Stimulated activated CD8-positive, alpha-beta memory T cell treated with anti-CD3 and anti-CD28 coated beads, Interleukin-7, amount 100 ng/mL, for 1 hour (primary cell): ENCODE measurements at regions not wholly inside any gene's neighbourhood (a gene's known extent, or its start where the extent isn't known, plus 50 kb on each side); places are given as distances from the start of the nearest gene placed in this dataset.
"Not testable (repeated sequence)": the region's sequence is repeated elsewhere in the genome, so short reads cannot be mapped to it uniquely, and the experiment has no call there.

Experiments
- DNase-seq, 2 donors: peaks; one replicate each; pipeline ENCODE4 v3.0.0-alpha.2; 2020; ENCODE audit warnings: low read depth in 2 of 2

DNA sequence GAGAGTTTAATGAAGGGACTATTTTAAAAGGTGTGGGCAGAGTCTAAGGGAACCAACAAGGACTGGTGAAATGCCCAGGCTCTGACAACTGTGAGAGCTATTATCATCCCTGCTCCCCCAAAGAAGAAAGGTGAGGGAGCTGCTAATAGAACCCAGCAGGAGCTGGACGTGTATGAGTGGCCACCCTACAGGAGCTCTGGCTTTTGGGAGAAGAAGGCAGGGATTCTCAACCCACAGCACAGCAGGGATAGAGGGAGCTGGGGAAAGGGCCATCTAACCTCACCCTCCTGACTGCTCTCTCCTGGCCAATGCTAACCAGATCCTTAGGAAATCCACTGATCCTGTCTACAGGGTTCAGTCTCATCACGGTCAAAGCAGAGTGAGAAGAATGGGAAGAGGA lies 57.1 kb downstream of the GRIN2B start:
- DNase-seq = no peak

DNA sequence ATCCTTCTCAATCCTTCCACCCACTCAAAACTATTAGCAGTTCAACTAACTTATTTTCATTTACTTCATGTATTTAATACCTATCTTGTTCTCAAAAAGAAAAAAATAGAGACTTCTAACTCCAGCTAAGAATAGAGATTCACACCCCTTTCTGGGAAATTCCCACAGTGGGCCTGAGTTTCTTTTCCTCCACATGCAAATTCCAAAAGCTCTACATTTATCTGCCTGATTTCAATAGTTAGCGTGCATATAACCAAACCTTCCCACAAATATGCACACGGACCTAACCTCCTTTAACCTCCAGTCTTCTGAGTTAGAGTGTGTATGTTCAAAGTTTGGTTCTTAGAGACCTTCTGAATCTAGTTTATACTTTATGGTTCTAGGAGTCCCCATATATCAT lies 62.5 kb downstream of the GRIN2B start:
- DNase-seq = no peak

DNA sequence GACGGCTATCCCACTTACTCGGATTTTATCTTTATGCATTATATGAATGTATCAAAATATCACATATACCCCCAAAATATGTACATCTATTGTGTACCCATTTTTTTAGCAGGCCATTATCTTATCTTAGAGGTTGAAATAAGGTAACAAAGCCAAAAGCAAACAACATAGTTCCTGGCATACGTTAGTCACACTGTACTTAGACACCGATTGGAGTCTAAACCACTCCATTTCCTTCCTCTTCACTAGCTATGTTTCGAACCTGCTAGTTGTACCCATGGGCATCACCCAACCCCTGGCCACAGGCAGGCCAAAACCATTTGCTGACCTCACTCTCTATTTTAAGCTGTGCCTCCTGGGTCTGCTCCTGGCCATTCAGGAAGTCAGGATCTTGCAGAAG lies 66.3 kb downstream of the GRIN2B start:
- no peak for DNase-seq

DNA sequence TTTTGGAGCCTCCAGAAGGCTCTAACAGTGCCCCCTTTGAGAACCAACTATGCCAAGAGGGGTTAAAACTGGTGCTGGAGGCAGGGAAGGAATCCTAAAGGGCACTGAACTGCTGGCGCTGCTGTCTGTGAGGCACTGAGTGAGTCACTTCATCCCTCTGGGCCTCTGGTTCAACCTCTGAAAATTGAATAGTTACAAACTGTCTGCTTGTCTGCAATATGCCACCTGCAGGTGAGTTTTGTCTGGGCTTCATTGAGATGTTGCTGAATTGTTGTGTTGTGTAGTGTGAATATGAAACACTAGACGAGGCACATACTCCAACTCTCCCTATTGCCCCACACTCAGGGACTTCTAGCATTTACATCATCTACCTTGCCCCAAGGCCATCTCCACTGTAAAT lies 68.0 kb downstream of the GRIN2B start:
- DNase-seq = no peak

DNA sequence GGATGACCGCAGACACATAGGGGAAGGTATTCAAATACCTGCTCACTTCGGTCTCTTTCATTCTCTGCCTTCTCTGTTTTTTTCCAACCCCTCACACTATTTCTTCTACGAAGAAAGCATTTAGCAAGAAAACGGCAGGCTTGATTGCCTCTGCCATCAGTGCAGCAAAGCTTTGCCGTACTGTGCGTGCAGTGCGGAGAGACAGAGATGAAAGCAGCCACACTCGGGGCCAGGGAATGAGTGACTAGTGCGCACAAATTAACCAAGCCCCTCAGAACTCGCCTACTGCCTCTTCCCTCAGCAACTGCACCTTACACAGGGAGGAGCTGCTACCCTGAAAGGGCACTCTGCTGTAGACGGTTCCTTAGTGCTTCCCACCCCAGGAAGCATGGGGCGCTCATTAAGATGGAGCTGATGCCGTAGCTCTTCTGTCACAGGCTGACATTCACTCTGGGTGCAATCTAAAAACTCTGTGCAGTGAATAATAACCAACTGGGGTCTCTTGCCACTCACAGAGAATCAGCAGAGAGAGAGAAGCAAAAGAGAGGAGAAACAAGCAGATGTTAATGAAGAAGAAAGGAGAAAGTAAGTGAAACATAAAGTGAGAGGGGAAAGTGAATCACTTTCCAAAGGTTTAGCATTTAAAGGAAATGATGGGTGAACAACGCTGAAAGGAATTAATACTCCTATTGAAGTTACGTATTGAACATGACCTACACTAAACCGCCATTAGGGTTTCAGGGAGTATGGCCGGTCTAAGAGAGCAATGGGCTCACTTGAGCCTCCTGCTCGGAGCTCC lies 69.4 kb downstream of the GRIN2B start:
- DNase-seq = no peak

DNA sequence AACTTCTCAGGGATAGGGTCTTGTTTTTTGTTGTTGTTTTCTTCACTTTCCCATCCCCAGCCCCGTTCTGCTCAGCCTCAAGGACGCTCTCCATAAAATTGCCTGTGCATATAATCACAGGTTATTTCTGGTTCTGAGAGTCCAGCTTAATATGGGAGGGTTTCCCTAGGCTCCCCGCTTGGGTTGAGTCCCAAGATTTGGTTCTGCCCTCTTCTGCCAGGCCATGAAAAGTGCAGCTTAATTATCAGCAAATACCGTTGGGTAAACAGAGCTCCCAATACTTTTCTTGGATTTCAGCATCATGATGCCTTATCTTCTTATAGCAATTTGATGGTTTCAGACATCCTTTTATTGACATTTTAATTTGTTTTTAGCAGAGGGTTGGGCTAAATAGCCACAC lies 75.6 kb downstream of the GRIN2B start:
- DNase-seq = no peak

DNA sequence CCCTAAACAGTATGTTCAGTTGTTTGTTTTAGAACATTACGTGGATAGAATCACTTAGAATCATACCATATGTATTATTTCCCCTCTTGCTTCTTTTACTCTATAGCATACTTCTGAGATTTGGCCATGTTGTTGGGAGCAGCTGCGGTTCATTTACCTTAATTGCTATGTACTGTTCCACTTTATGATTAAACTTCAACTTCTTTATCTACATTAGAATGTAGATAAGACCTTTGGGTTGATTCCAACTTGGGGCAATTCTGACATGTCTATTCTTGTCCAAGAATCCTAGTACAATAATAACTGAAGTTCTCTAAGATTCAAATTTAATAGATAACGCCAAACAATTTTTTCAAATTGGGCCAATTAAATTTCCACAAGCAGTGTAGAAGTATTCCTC lies 80.7 kb downstream of the GRIN2B start:
- DNase-seq = no peak

DNA sequence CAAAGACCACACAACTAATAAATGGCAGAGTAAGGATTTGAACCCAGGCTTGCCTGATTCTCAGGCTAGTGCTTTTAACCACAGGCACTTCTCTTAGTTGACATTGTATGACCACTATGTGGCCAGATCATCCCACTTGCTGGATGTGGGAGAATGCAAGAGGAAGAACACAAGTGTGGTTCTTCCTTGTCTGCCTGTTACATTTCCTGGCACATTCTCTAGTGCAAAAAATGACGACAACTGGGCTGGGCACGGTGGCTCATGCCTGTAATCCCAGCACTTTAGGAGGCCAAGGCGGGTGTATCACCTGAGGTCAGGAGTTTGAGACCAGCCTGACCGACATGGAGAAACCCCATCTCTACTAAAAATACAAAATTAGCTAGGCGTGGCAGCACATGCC lies 83.0 kb downstream of the GRIN2B start:
- not testable (repeated sequence) for DNase-seq

DNA sequence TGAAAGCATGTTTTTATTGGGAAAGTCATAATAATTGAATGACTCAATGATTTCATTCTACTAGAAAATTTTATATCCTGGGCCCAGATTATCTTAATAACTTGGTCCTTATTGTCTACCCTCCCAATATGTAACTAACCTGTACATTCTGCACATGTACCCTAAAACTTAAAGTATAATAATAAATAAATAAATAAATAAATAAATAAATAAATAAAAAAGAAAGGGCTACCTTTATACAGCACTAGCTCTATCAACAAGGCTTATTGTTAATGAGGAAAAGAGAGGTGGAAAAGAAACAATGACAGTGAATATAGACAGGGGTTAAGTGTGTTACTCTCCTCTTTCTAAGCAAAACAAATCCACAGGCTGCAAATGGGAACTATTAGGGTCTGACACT lies 83.6 kb downstream of the GRIN2B start:
- no peak for DNase-seq

DNA sequence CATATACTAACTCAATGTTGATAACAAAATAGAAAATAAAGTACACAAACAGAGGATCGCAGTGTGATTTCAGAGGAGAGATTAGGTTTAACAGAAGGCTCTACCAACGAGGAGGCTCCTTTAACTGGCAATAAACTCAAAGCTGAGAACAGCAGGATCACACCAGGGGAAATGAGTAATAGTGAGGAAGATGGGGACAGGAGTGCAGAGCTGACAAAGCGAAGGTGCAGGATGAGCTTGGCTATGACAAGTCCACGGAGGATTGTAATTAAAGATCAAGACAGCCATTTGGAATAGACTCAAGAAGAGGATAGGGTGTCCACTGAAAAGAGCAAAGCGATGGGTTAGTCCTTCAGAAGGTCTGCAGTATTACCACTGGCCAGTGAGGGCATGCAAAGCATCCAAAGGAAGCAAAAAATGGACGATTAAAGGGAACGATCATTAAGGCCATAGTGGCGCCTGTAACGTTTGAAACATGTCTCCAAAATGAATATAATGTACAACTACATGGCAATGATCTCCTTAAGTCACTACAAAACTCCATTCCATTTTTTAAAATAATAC lies 85.3 kb downstream of the GRIN2B start:
- DNase-seq = no peak

DNA sequence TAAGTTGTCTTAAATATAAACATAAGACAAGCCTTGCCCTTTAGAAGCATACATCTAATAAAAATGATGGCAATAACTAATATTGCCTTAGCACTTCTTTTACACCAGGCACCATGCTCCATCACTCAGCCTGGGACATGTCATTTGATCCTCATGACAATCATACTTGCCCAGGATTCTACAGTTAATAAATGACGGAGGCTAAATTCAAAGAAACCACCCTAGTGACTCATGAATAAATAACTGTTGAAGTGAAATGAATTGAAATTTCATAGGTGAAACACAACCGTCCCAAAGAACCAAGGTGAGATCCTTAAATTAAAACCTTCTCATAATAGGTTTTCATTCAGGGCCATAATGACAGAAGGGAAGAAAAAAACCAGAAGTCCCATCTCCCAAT lies 89.5 kb downstream of the GRIN2B start:
- no peak for DNase-seq

DNA sequence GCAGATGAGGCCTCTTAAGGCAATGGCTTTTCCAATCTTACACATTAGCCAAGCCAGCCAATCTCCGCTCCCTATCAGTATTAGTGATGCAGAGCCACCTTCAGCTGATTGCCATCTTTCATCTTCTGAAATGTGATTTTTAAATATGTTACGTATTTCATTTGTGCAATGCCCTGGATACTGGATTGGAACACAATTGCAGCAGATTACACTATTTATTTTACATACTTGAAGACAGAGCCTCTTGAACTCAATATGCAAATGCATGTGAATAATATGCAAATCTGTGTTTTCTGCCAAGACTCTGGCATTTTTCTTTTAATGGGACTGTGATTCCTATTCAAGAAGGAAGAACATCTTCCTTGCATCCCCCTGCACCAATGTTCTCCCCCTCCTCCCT lies 90.5 kb downstream of the GRIN2B start:
- no peak for DNase-seq

DNA sequence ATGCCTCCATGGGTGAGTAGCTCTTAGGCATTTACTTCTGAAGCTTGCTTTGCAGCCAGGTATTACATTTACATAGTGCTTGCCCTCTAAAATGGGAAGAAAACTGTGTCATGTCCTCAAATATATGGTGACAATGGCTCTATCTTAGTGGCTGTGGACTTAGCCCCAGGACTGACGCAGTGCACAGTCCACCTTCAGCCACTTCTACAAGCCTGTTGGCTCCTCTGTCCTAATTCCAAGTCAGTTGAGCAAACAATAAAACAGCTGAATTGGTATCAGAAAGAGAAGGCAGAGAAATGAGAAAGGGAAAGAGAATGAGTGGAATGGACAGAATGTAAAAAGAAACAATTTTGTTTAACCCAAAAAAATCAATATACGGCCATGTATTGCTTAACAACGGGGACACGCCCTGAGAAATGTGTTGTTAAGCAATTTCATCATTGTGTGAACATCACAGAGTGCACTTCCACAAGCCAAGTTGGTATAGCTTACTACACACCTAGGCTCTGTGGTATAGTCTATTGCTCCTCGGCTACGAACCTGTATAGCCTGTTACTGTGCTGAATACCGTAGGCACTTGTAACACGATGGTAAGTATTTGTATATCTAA lies 93.5 kb downstream of the GRIN2B start:
- no peak for DNase-seq

DNA sequence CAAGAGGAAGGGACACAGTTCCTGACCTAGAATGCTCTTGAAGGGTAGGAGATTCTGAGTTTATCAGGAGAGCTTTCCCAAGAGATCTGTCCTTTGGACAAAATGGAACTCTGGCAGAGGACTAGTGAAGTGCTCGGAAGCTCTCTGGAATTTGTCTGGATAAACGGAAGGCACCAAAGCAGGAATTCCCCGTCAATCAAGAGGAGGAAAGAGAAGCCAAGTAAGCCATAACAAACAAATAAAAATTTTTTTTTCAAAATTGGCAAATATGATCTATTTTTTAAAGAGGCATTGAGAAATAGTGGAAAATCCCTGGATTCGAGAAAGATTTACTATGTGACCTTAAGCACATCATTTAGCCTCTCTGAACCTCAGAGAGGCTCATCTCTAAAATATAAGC lies 99.2 kb downstream of the GRIN2B start:
- DNase-seq = no peak

DNA sequence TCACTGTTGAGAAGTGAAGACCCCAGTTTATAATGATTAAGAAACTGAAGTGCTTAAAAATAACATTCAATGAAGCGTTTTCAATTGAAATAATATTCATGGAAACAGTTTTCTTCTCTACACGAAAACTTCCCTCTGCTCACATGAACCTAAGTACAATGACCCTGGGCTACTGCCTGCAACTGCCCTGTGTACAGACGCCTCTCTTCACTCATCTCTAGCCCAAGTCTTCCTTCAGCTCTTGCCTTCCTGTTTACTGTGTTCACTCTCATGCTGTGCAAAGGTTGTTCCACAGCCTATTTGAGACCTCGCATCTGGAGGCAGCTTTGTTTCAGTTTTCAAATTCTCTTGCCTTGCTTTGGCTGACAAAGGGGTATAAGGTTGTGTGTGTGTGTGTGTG lies 100.8 kb downstream of the GRIN2B start:
- no peak for DNase-seq

DNA sequence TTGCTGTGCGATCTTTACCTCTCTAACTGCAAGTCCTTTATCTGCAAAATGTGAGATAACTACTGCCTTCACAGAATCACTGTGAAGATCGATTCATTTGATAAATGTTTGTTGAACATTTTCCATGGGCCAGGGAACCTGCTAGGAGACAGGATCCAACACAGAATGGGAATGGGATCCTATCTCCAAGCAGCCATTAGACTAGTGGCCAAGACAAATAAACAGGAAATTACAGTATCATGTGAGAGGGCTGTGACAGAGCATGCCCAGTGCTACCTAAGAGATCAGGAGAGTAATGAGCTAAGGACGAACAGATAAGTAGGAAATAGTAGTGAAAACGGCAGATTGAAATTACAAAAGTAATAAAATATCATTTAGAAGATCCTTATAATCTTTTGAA lies 105.7 kb downstream of the GRIN2B start:
- no peak for DNase-seq

DNA sequence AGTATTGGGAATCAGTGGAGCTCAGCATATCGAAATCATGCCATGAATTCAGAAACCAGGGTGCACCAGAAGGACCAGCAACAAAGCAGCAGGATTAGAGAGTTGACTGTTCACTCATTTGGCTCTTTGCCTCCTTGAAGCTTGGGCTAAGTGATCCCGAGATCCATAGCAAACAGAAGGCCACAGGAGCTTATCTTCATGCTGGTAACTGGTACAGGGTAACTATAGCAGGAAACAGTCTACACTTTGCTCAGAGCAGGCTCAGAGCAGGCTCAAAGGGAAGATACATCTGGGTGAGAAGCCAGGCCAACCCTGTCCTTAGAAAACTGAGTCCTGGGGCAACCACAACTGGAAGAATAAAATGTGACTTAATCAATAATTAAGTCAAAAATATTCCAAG lies 111.1 kb downstream of the GRIN2B start:
- no peak for DNase-seq

DNA sequence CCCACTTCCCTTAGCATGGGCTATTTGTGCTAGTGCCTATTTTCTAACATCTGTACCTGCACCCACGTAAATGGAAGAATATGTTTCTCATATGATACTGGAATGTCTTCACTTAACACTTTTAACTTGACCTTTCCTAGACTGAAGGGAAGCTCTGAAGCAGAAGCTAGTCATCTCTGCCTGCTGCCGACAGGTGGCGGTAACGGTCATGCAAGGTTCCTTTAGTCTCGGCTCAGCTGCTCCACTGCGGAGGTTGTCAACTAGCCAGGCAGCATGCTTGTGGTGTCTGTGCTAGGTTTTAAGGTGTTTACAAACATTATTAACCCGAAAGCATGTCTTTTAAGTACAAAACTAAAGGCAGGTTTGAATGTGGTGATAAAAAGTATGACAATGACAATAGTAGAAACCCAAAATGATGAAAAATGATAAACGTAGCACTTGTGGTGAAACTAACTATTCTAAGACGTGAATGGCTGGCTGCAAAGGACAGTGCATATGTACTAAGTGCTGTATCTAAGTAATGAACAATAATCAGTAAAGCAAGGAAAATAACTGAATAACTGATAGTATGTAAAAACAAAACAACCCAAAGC lies 117.2 kb downstream of the GRIN2B start:
- DNase-seq = peak in 1 of 2 donors; percentile 15

DNA sequence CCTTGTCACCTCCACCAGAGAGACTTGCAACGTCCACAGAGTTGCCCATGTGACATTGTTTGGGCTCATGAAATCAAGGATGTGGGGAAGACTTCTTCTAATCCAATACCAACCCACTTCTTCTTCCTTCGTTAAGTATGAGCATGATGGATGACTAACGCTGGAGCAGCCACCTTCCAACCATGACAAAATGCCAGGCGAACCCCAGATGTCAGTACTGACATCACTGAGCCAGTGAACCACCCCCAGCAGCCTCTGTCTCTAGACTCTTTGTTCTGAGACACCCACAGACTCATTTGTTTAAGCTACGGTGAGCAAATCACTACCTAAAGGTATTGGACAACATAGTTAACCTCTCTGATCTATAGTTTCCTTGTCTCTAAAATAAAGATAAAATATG lies 123.7 kb downstream of the GRIN2B start:
- DNase-seq = no peak

DNA sequence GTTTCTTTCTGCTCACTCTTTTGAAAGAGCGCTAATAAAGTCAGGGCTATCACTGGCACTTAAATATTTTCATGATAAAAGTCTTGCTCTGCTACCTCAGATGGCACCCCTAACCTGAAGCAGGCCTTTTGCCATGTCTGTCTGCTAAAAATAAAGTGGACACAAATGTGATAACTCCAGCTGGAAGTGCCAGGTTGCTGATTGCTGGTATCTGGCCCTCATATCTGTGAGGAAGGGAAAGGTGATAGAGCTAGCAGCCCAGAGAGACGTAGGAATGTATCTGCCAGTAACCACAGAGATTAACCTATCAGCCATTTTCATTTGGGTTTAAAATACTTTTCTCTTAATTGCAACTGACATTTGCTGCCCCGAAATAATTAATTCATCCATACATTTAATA lies 127.9 kb downstream of the GRIN2B start:
- DNase-seq = no peak

DNA sequence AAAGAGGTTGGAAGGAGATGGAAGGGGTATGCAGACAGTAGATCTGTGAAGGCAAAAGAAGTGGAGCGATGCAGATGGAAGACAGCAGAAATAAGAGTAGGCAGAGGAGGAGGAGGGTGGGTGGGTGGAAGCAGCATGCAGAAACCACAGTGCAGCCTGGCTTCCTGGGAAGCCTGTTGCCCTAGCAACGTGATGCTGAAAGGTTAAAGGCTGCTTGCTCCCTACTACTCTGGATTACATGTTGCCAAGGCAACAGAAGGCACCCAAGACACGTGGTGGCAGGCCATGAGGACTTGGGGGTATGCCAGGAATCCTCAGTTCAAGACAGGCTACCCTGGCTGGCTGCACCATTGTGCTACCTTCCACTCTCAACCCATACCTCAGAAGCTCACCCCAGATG lies 129.6 kb downstream of the GRIN2B start:
- DNase-seq = no peak

DNA sequence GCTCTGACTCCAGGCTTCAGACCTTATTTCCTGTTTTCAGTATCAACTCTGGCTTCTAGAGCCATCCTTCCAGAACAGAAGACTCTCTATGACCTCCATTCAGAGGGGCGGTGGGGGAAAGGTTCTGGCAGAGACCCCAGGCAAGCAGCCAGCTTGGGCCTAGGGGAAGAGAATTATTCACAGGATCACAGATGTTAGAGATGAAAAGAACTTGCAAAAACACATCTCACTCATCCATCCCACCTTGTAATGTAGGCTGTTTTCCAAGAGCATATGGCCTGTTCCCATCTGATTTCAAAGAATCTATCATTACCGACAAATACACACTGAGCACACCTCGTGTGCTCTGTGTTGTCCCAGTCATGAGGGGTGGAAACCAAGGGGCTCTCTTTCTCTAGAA lies 131.9 kb downstream of the GRIN2B start:
- no peak for DNase-seq

DNA sequence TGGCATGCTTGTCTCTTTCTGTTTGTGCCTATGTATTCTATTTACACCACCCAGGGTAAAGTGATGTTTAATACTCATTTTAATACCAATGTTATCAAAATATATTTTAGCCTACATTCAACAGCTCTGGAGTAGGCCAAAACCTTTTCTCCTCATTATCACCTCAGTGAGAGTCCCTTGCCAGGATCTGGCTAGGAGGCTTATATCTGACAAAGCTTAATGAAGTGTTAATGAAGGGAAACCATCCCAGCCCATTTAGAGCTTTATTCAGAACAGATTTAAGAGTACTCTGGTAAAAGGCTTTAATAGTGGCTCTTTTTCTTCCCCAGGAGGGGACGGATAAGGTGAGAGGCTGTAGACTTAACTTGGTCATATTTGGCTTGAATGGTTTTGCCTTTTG lies 137.6 kb downstream of the GRIN2B start:
- DNase-seq = no peak
